Right lobe of liver (tissue), 6 donors: ENCODE measurements at regions not wholly inside any gene's neighbourhood (a gene's known extent, or its start where the extent isn't known, plus 50 kb on each side); places are given as distances from the start of the nearest gene placed in this dataset.
"Not testable (repeated sequence)": the region's sequence is repeated elsewhere in the genome, so short reads cannot be mapped to it uniquely, and the experiment has no call there.

Experiments used
- ATAC-seq, 4 donors: fragments of 200-7000 bp; cut with Tn5 transposase; one replicate each; pipeline ENCODE4 v1.9.1; 2020; ENCODE audit warnings: mild to moderate bottlenecking in 4 of 4, moderate library complexity in 4 of 4
- DNase-seq, 3 donors: peaks; one replicate each; pipeline ENCODE4 v3.0.0-alpha.2; 2020
- H3K27ac ChIP-seq, 3 donors: fragments of 200-600 bp; one replicate each; pipeline ENCODE4 v1.8.0; 2022
- H3K27me3 ChIP-seq, 2 donors: fragments of 200-600 bp; one replicate each; pipeline ENCODE4 v1.8.0; 2022
- H3K36me3 ChIP-seq, 4 donors: fragments of 200-600 bp; sonication (generic) in 1 of 4; one replicate each; pipeline versions ENCODE4 v1.5.1 to v1.8.0; 2017 to 2022; ENCODE audit warnings: control low read depth in 1 of 4
- H3K4me1 ChIP-seq, 4 donors: fragments of 200-600 bp; sonication (generic) in 1 of 4; one replicate each; pipeline versions ENCODE4 v1.5.1 to v1.8.0; 2017 to 2022; ENCODE audit warnings: control low read depth in 1 of 4
- H3K4me3 ChIP-seq, 3 donors: fragments of 200-600 bp; one replicate each; pipeline ENCODE4 v1.8.0; 2022
- H3K9me3 ChIP-seq, 4 donors: fragments of 200-600 bp; sonication (generic) in 1 of 4; one replicate each; pipeline versions ENCODE4 v1.5.1 to v1.8.0; 2017 to 2022; ENCODE audit warnings: control low read depth in 1 of 4
- CTCF ChIP-seq, 4 donors: fragments of 200-600 bp in 3 of 4; fragments of 450-650 bp in 1 of 4; IDR thresholded peaks; one replicate each; pipeline versions ENCODE4 v1.5.1 to v1.8.0; 2016 to 2022; ENCODE audit warnings: antibody characterized with exemption in 4 of 4, mild to moderate bottlenecking in 2 of 4
- POLR2A ChIP-seq: fragments of 450-650 bp; IDR thresholded peaks from one replicate; pipeline ENCODE4 v1.6.1; 2017; ENCODE audit warnings: antibody characterized with exemption, mild to moderate bottlenecking
- WGBS: methylation state at CpG from one replicate; pipeline ENCODE4 v1.1.6; 2018; ENCODE audit warnings: low coverage, low lambda C conversion rate; ENCODE audit not compliant: insufficient coverage; ENCODE audit errors: missing lambda C conversion rate; 5-methylcytosine and 5-hydroxymethylcytosine counted together
- intact Hi-C, 2 donors: fragments of 100-400 bp; cut with DNase I; formaldehyde crosslinking; loops; one replicate each; pipeline versions ENCODE4 v1.11.2 to v1.14.1; 2022
- donor health status: DM: no; HTN: yes; CAD: no.
- donor health status: DM: no; HTN: no; CAD: no.
- donor health status: DM: no; HTN: no; CAD: no.
- donor health status: DM: no; HTN: yes; CAD: no.
- donor health status: DM: no; HTN: yes; CAD: no.

GRCh38 chr9:26789959-26790358, 102.6 kb downstream of the CAAP1 start:
- Histone ChIP-seq H3K27me3 (no peaks in the 10 kb centered on the region), H3K4me3 (no peak overlapping the region), H3K4me1 (no peaks in the 10 kb centered on the region), H3K9me3 (no peaks in the 10 kb centered on the region), H3K36me3 (no peaks in the 10 kb centered on the region), H3K27ac (no peak overlapping the region)
- 68% methylated on average over 2 of the region's 3 CpGs for WGBS
- DNase-seq (no peak), ATAC-seq (no peak)
- no peak for TF ChIP-seq POLR2A
- no peak for TF ChIP-seq CTCF (IDR thresholded peaks at IDR 0.05)
- intact Hi-C loops, result no loop called here

GRCh38 chr9:26786564-26786963, 106.0 kb downstream of the CAAP1 start:
- Histone ChIP-seq H3K4me3 (no peak overlapping the region), H3K27ac (no peak overlapping the region), H3K4me1 (no peaks in the 10 kb centered on the region), H3K9me3 (no peaks in the 10 kb centered on the region), H3K27me3 (no peaks in the 10 kb centered on the region), H3K36me3 (no peaks in the 10 kb centered on the region)
- TF ChIP-seq CTCF (IDR thresholded peaks at IDR 0.05), result no peak
- no peak for TF ChIP-seq POLR2A
- DNase-seq (no peak), ATAC-seq (no peak)
- WGBS, result 34% methylated on average over 2 of the region's 2 CpGs
- intact Hi-C loops, result no loop called here

- 38% methylated on average over 1 of the region's 1 CpG for WGBS
- intact Hi-C loops, result no loop called here
- no peak overlapping the region for H3K27ac ChIP-seq
- no peak for DNase-seq
- H3K36me3 ChIP-seq, result no peaks in the 10 kb centered on the region
- no peak overlapping the region for H3K4me3 ChIP-seq
- H3K9me3 ChIP-seq, result no peaks in the 10 kb centered on the region
- ATAC-seq, result no peak
- H3K4me1 ChIP-seq, result no peaks in the 10 kb centered on the region
- no peaks in the 10 kb centered on the region for H3K27me3 ChIP-seq
- TF ChIP-seq POLR2A, result no peak
- TF ChIP-seq CTCF (IDR thresholded peaks at IDR 0.05), result no peak
Measured at GRCh38 chr9:26782899-26783298, 109.7 kb downstream of the CAAP1 start.

- no peak overlapping the region for H3K4me3 ChIP-seq
- no peaks in the 10 kb centered on the region for H3K27me3 ChIP-seq
- H3K4me1 ChIP-seq, result no peaks in the 10 kb centered on the region
- 0% methylated on average over 1 of the region's 1 CpG for WGBS
- H3K9me3 ChIP-seq, result no peaks in the 10 kb centered on the region
- ATAC-seq (peak; percentile 76 to 89 (median 81)), DNase-seq (peak in 1 of 3 donors; percentile 48)
- intact Hi-C loops, result no loop called here
- no peaks in the 10 kb centered on the region for H3K36me3 ChIP-seq
- no peak overlapping the region for H3K27ac ChIP-seq
- TF ChIP-seq POLR2A, result no peak
- no peak for TF ChIP-seq CTCF (IDR thresholded peaks at IDR 0.05)
Measured at GRCh38 chr9:26781906-26782305, 110.7 kb downstream of the CAAP1 start.

GRCh38 chr9:26780307-26780706, 112.3 kb downstream of the CAAP1 start:
- ATAC-seq, H3K36me3 ChIP-seq, H3K4me1 ChIP-seq, intact Hi-C loops, H3K27me3 ChIP-seq, DNase-seq, H3K27ac ChIP-seq, H3K9me3 ChIP-seq, H3K4me3 ChIP-seq: not testable (repeated sequence)
- 86% methylated on average over 3 of the region's 3 CpGs for WGBS
